A549 (cell line): ENCODE measurements at regions not wholly inside any gene's neighbourhood (a gene's known extent, or its start where the extent isn't known, plus 50 kb on each side); places are given as distances from the start of the nearest gene placed in this dataset.

Experiments used
- ATAC-seq, 2 experiments: fragments of 200-7000 bp in 1 of 2; fragments of >200 bp in 1 of 2; cut with Nextera tagmentation in 1 of 2; cut with Tn5 transposase in 1 of 2; 3 replicates each; pipeline versions ENCODE4 v1.8.0 to v1.9.1; 2018 to 2020; ENCODE audit warnings: mild to moderate bottlenecking in 1 of 2, moderate library complexity in 1 of 2
- CTCF ChIA-PET: fragments of 300-600 bp; sonication (Branson Sonifier 250); formaldehyde crosslinking; extraction: SDS; loops from one replicate; lab custom pipeline; 2021; ENCODE audit warnings: antibody characterized with exemption, inconsistent platforms; lab: Yijun Ruan, JAX
- POLR2A ChIA-PET: fragments of 350-600 bp; formaldehyde crosslinking; extraction: SDS; loops from one replicate; lab custom pipeline; 2021; ENCODE audit warnings: antibody characterized with exemption, inconsistent platforms; lab: Yijun Ruan, JAX
- DNase-seq, 2 experiments: peaks; one replicate each; pipeline versions ENCODE4 v3.0.0 to v3.0.0-alpha.2; 2011 to 2016; ENCODE audit warnings: low read depth in 1 of 2, low spot score in 1 of 2
- FAIRE-seq: peaks from 2 replicates; lab custom pipeline; 2011; peaks lifted over from hg19 to GRCh38; lab: Jason Lieb, UNC
- H3K27ac ChIP-seq, 2 experiments: fragments of >200 bp; sonication (Bioruptor Twin); formaldehyde crosslinking; 3 replicates each; pipeline ENCODE4 v1.5.1; 2016 to 2017
- H3K4me1 ChIP-seq: fragments of >200 bp; sonication (Bioruptor Twin); formaldehyde crosslinking; 3 replicates; pipeline ENCODE4 v1.6.1; 2016
- H3K4me2 ChIP-seq: fragments of >200 bp; sonication (Bioruptor Twin); formaldehyde crosslinking; 3 replicates; pipeline ENCODE4 v1.6.1; 2016
- H3K4me3 ChIP-seq: fragments of >200 bp; sonication (Bioruptor Twin); formaldehyde crosslinking; 3 replicates; pipeline ENCODE4 v1.5.1; 2016
- H3K9me3 ChIP-seq: fragments of >200 bp; sonication (Bioruptor Twin); formaldehyde crosslinking; 3 replicates; pipeline ENCODE4 v1.6.1; 2016
- CBX8 ChIP-seq: fragments of 200-600 bp; sonication (generic); IDR thresholded peaks from 2 replicates; pipeline ENCODE4 v1.6.1; 2016
- CHD2 ChIP-seq: fragments of 150-350 bp; IDR thresholded peaks from 2 replicates; pipeline ENCODE4 v1.6.1; 2014; ENCODE audit warnings: low read length; ENCODE audit not compliant: partially characterized antibody
- ESRRA ChIP-seq: fragments of 150-350 bp; IDR thresholded peaks from 2 replicates; pipeline ENCODE4 v1.6.1; 2014; ENCODE audit warnings: mild to moderate bottlenecking, low read length, borderline replicate concordance
- FOSB ChIP-seq: fragments of 250-450 bp; sonication (Bioruptor Pico); IDR thresholded peaks from 2 replicates; pipeline ENCODE4 v1.5.0; 2020; ENCODE audit warnings: mild to moderate bottlenecking, moderate library complexity
- HDAC2 ChIP-seq: fragments of 200-600 bp; sonication (generic); IDR thresholded peaks from 2 replicates; pipeline ENCODE4 v1.6.1; 2016
- HOXA7 ChIP-seq: fragments of 250-450 bp; sonication (Bioruptor Pico); IDR thresholded peaks from 2 replicates; pipeline ENCODE4 v1.5.0; 2020; ENCODE audit warnings: mild to moderate bottlenecking, moderate library complexity
- HOXB13 ChIP-seq: fragments of 250-450 bp; sonication (Bioruptor Pico); IDR thresholded peaks from 2 replicates; pipeline ENCODE4 v1.5.0; 2020; ENCODE audit warnings: low read depth, mild to moderate bottlenecking, moderate library complexity
- HOXB5 ChIP-seq: fragments of 250-450 bp; sonication (Bioruptor Pico); IDR thresholded peaks from 2 replicates; pipeline ENCODE4 v1.5.0; 2020; ENCODE audit warnings: mild to moderate bottlenecking, moderate library complexity
- JUN ChIP-seq, 2 experiments: fragments of >200 bp; sonication (Bioruptor Twin); formaldehyde crosslinking; IDR thresholded peaks; 2 replicates in 1 of 2; 3 replicates in 1 of 2; pipeline ENCODE4 v1.6.1; 2016 to 2017
- KDM1A ChIP-seq: fragments of 200-600 bp; sonication (generic); IDR thresholded peaks from 2 replicates; pipeline ENCODE4 v1.6.1; 2016; ENCODE audit warnings: low read depth, mild to moderate bottlenecking
- KDM5A ChIP-seq: fragments of 200-600 bp; sonication (generic); IDR thresholded peaks from 2 replicates; pipeline ENCODE4 v1.6.1; 2016; ENCODE audit warnings: antibody characterized with exemption, mild to moderate bottlenecking
- MAFK ChIP-seq: fragments of 450-650 bp; IDR thresholded peaks from 2 replicates; pipeline ENCODE4 v1.6.1; 2014; ENCODE audit not compliant: partially characterized antibody
- MYC ChIP-seq: IDR thresholded peaks from 2 replicates; pipeline ENCODE4 v1.6.1; 2012; ENCODE audit warnings: mild to moderate bottlenecking, inconsistent platforms, low read length, improper control_type of control experiment, borderline replicate concordance
- NFE2L2 ChIP-seq: fragments of 150-350 bp; conservative IDR thresholded peaks from 2 replicates; pipeline ENCODE4 v1.6.1; 2014; ENCODE audit warnings: low read length
- NR3C1 ChIP-seq: fragments of >200 bp; sonication (Bioruptor Twin); formaldehyde crosslinking; IDR thresholded peaks from 3 replicates; pipeline ENCODE4 v1.6.1; 2017
- POLR2A ChIP-seq: IDR thresholded peaks from 2 replicates; pipeline ENCODE4 v1.6.1; 2012; ENCODE audit warnings: mild to moderate bottlenecking, low read length
- RAD21 ChIP-seq, 2 experiments: fragments of >200 bp in 1 of 2; sonication (Bioruptor Twin) in 1 of 2; formaldehyde crosslinking in 1 of 2; IDR thresholded peaks in 1 of 2; conservative IDR thresholded peaks in 1 of 2; 2 replicates in 1 of 2; 3 replicates in 1 of 2; pipeline ENCODE4 v1.6.1; 2012 to 2018; ENCODE audit warnings: inconsistent platforms in 1 of 2
- RARB ChIP-seq: fragments of 250-450 bp; sonication (Bioruptor Pico); IDR thresholded peaks from 2 replicates; pipeline ENCODE4 v1.8.0; 2021; ENCODE audit warnings: mild to moderate bottlenecking, moderate library complexity
- RNF2 ChIP-seq: fragments of 200-600 bp; sonication (generic); IDR thresholded peaks from 2 replicates; pipeline ENCODE4 v1.6.1; 2016; ENCODE audit warnings: low read depth, mild to moderate bottlenecking, antibody characterized with exemption, moderate library complexity, borderline replicate concordance
- SREBF2 ChIP-seq: fragments of 450-650 bp; IDR thresholded peaks from 2 replicates; pipeline ENCODE4 v1.6.1; 2014; ENCODE audit warnings: mild to moderate bottlenecking, moderate library complexity
- TP53 ChIP-seq: fragments of 250-450 bp; sonication (Bioruptor Pico); IDR thresholded peaks from 2 replicates; pipeline ENCODE4 v1.5.0; 2021; ENCODE audit warnings: mild to moderate bottlenecking, moderate library complexity
- ZC3H11A ChIP-seq: fragments of 450-650 bp; IDR thresholded peaks from 2 replicates; pipeline ENCODE4 v1.6.1; 2014; ENCODE audit warnings: antibody characterized with exemption, mild to moderate bottlenecking
- ZFP36 ChIP-seq: fragments of 450-650 bp; IDR thresholded peaks from 2 replicates; pipeline ENCODE4 v1.6.1; 2014; ENCODE audit warnings: borderline replicate concordance; ENCODE audit not compliant: partially characterized antibody
- ZSCAN20 ChIP-seq: fragments of 250-450 bp; sonication (Bioruptor Pico); IDR thresholded peaks from 2 replicates; pipeline ENCODE4 v1.8.0; 2022; ENCODE audit warnings: mild to moderate bottlenecking, moderate library complexity
- WGBS: methylation state at CpG from one replicate; pipeline ENCODE4 v1.1.6; 2017; ENCODE audit errors: missing lambda C conversion rate; 5-methylcytosine and 5-hydroxymethylcytosine counted together
- TF ChIP-seq, protein P1 (sequence below): fragments of >200 bp; sonication (Bioruptor Twin); formaldehyde crosslinking; IDR thresholded peaks from 3 replicates; pipeline ENCODE4 v1.5.1; 2016
- TF ChIP-seq, protein P2 (sequence below): IDR thresholded peaks from 2 replicates; pipeline ENCODE4 v1.6.1; 2012
- TF ChIP-seq, protein P3 (sequence below): IDR thresholded peaks from 2 replicates; pipeline ENCODE4 v1.6.1; 2012
- TF ChIP-seq, protein P4 (sequence below): fragments of 250-450 bp; sonication (Bioruptor Pico); IDR thresholded peaks from 2 replicates; pipeline ENCODE4 v1.5.0; 2020; ENCODE audit warnings: low read depth, mild to moderate bottlenecking, moderate library complexity
- TF ChIP-seq, protein P5 (sequence below): fragments of 450-650 bp; IDR thresholded peaks from 2 replicates; pipeline ENCODE4 v1.6.1; 2014; ENCODE audit warnings: antibody characterized with exemption
- TF ChIP-seq, protein P6 (sequence below): IDR thresholded peaks from 2 replicates; pipeline ENCODE4 v1.6.1; 2012; ENCODE audit warnings: low read depth, borderline replicate concordance
- TF ChIP-seq, protein P7 (sequence below): fragments of 200-600 bp; sonication (generic); IDR thresholded peaks from 2 replicates; pipeline ENCODE4 v1.6.1; 2016; ENCODE audit warnings: antibody characterized with exemption, mild to moderate bottlenecking, moderate library complexity

DNA sequence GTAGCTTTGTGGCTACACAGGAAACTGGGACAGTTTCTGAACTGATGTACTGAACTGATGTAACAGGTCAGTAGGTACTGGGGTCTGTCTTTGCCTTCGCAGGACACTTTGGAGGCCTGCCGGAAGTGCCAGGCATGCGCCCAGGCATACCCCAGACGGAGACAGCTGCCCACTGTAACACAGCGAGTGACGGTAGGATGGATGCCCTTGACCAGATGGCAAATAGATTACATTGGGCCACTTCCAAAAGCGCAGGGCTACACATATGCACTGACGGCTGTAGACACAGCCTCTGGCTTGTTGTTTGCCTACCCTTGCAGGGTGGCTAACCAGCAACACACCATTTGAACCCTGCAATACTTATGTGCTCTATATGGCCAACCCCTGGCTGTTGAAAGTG, 94.1 kb upstream of the TMPO start:
- no peak for DNase-seq
- ChIA-PET CTCF (interaction anchor here (0.8 to 1.0 kb wide), 3 partner anchors 19 to 232 kb away, joined by 3 to 4 read pairs (median 3); no protein-coding TSS in a partner anchor), POLR2A (no interaction called here)
- peaks cover 42% of the 10 kb centered on the region for H3K4me1 ChIP-seq
- H3K27ac ChIP-seq: 0 out of 6 replicates have a peak overlapping the region, but pooled peaks of 1 of the 2 experiments have one; percentile 6
- ATAC-seq: no peak
- WGBS: 87% methylated on average over 8 of the region's 8 CpGs
- H3K4me3 ChIP-seq: no peak overlapping the region
- no peaks in the 10 kb centered on the region for H3K9me3 ChIP-seq
- H3K4me2 ChIP-seq: no peak overlapping the region
- TF ChIP-seq POLR2A (no peak), TP53 (CRISPR knock-in tag) (no peak), HOXA7 (CRISPR knock-in tag) (no peak), KDM1A (no peak), HDAC2 (no peak), HOXB13 (no peak), ESRRA (no peak), CHD2 (no peak), ZC3H11A (no peak), MAFK (no peak), ZSCAN20 (no peak), SREBF2 (no peak), NR3C1 (no peak), ZFP36 (no peak), CBX8 (no peak), RNF2 (no peak), MYC (no peak), JUN (IDR thresholded peaks at IDR 0.05) (no peak)
- TF ChIP-seq, protein P1, sequence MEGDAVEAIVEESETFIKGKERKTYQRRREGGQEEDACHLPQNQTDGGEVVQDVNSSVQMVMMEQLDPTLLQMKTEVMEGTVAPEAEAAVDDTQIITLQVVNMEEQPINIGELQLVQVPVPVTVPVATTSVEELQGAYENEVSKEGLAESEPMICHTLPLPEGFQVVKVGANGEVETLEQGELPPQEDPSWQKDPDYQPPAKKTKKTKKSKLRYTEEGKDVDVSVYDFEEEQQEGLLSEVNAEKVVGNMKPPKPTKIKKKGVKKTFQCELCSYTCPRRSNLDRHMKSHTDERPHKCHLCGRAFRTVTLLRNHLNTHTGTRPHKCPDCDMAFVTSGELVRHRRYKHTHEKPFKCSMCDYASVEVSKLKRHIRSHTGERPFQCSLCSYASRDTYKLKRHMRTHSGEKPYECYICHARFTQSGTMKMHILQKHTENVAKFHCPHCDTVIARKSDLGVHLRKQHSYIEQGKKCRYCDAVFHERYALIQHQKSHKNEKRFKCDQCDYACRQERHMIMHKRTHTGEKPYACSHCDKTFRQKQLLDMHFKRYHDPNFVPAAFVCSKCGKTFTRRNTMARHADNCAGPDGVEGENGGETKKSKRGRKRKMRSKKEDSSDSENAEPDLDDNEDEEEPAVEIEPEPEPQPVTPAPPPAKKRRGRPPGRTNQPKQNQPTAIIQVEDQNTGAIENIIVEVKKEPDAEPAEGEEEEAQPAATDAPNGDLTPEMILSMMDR: no peak
- TF ChIP-seq, protein P2, sequence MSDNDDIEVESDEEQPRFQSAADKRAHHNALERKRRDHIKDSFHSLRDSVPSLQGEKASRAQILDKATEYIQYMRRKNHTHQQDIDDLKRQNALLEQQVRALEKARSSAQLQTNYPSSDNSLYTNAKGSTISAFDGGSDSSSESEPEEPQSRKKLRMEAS: no peak
- TF ChIP-seq, all 56 proteins: peak for 0
- no peak for FAIRE-seq

DNA sequence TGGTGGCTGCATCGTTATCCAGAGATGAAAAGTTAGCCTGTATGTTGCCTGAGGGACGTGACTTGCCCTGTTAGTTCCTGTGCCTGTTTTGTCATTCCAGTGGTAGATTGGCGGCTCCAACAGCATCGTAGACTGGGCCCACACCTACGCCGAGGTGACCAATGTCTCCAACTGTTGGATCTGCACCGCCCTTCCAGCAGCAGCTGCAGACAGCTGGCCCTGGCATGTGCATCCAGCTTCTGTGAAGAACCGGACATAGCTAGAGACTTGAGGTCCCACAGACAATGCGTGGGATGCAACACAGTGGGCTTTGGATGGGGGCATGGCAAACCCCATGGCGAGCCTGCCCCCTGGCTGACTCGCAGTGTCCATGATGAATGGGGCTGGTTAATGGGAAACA, 93.0 kb upstream of the TMPO start:
- DNase-seq: no peak
- Histone ChIP-seq H3K4me3 (no peak overlapping the region), H3K4me1 (peaks cover 36% of the 10 kb centered on the region), H3K9me3 (no peaks in the 10 kb centered on the region), H3K4me2 (no peak overlapping the region), H3K27ac (peak overlapping the region in 1 of 2 experiments; percentile 51; a peak in 3 of 6 replicates)
- CTCF ChIA-PET: interaction anchor here (0.8 to 2.9 kb wide), 3 partner anchors 23 to 94 kb away, joined by 5 to 16 read pairs (median 11); partner anchors contain the start of gene TMPO
- 93% methylated on average over 11 of the region's 11 CpGs for WGBS
- no peak for ATAC-seq
- no peak for FAIRE-seq
- POLR2A ChIA-PET: no interaction called here
- TF ChIP-seq, protein P3, sequence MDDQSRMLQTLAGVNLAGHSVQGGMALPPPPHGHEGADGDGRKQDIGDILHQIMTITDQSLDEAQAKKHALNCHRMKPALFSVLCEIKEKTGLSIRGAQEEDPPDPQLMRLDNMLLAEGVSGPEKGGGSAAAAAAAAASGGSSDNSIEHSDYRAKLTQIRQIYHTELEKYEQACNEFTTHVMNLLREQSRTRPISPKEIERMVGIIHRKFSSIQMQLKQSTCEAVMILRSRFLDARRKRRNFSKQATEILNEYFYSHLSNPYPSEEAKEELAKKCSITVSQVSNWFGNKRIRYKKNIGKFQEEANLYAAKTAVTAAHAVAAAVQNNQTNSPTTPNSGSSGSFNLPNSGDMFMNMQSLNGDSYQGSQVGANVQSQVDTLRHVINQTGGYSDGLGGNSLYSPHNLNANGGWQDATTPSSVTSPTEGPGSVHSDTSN: no peak
- TF ChIP-seq ZC3H11A: no peak
- no peak for TF ChIP-seq FOSB
- no peak for TF ChIP-seq RAD21 (conservative IDR thresholded peaks at IDR 0.05 in 1 of 2, IDR thresholded peaks at IDR 0.05 in 1 of 2)
- TF ChIP-seq RARB (CRISPR knock-in tag): no peak
- TF ChIP-seq HOXB5 (CRISPR knock-in tag): no peak
- TF ChIP-seq, protein P4, sequence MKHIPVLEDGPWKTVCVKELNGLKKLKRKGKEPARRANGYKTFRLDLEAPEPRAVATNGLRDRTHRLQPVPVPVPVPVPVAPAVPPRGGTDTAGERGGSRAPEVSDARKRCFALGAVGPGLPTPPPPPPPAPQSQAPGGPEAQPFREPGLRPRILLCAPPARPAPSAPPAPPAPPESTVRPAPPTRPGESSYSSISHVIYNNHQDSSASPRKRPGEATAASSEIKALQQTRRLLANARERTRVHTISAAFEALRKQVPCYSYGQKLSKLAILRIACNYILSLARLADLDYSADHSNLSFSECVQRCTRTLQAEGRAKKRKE: no peak
- no peak for TF ChIP-seq KDM5A
- TF ChIP-seq, protein P5, sequence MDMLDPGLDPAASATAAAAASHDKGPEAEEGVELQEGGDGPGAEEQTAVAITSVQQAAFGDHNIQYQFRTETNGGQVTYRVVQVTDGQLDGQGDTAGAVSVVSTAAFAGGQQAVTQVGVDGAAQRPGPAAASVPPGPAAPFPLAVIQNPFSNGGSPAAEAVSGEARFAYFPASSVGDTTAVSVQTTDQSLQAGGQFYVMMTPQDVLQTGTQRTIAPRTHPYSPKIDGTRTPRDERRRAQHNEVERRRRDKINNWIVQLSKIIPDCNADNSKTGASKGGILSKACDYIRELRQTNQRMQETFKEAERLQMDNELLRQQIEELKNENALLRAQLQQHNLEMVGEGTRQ: no peak
- no peak for TF ChIP-seq NFE2L2
- TF ChIP-seq, protein P6, sequence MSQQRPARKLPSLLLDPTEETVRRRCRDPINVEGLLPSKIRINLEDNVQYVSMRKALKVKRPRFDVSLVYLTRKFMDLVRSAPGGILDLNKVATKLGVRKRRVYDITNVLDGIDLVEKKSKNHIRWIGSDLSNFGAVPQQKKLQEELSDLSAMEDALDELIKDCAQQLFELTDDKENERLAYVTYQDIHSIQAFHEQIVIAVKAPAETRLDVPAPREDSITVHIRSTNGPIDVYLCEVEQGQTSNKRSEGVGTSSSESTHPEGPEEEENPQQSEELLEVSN: no peak
- TF ChIP-seq, protein P7, sequence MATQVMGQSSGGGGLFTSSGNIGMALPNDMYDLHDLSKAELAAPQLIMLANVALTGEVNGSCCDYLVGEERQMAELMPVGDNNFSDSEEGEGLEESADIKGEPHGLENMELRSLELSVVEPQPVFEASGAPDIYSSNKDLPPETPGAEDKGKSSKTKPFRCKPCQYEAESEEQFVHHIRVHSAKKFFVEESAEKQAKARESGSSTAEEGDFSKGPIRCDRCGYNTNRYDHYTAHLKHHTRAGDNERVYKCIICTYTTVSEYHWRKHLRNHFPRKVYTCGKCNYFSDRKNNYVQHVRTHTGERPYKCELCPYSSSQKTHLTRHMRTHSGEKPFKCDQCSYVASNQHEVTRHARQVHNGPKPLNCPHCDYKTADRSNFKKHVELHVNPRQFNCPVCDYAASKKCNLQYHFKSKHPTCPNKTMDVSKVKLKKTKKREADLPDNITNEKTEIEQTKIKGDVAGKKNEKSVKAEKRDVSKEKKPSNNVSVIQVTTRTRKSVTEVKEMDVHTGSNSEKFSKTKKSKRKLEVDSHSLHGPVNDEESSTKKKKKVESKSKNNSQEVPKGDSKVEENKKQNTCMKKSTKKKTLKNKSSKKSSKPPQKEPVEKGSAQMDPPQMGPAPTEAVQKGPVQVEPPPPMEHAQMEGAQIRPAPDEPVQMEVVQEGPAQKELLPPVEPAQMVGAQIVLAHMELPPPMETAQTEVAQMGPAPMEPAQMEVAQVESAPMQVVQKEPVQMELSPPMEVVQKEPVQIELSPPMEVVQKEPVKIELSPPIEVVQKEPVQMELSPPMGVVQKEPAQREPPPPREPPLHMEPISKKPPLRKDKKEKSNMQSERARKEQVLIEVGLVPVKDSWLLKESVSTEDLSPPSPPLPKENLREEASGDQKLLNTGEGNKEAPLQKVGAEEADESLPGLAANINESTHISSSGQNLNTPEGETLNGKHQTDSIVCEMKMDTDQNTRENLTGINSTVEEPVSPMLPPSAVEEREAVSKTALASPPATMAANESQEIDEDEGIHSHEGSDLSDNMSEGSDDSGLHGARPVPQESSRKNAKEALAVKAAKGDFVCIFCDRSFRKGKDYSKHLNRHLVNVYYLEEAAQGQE: no peak
